Gastrocnemius medialis (tissue), 4 donors: ENCODE measurements at regions not wholly inside any gene's neighbourhood (a gene's known extent, or its start where the extent isn't known, plus 50 kb on each side); places are given as distances from the start of the nearest gene placed in this dataset.

ENCODE experiments used
- ATAC-seq, 2 donors: fragments of 150-250 bp; one replicate each; pipeline ENCODE4 v1.9.1; 2016
- DNase-seq, 2 donors: peaks; one replicate each; pipeline ENCODE4 v3.0.0-alpha.2; 2019
- H3K27ac ChIP-seq, 4 donors: fragments of 200-600 bp; sonication (generic); 1 replicate in 1 of 4; 2 replicates in 3 of 4; pipeline ENCODE4 v1.5.1; 2016 to 2018; ENCODE audit warnings: mild to moderate bottlenecking in 2 of 4, moderate library complexity in 1 of 4
- H3K27me3 ChIP-seq, 3 donors: fragments of 200-600 bp; sonication (generic) in 2 of 3; 1 replicate in 1 of 3; 2 replicates in 2 of 3; pipeline versions ENCODE4 v1.5.1 to v1.6.0; 2016 to 2019; ENCODE audit warnings: mild to moderate bottlenecking in 1 of 3, moderate library complexity in 1 of 3
- H3K36me3 ChIP-seq, 2 donors: fragments of 200-600 bp; sonication (generic) in 1 of 2; one replicate each; pipeline ENCODE4 v1.5.1; 2017 to 2018
- H3K4me1 ChIP-seq, 2 donors: fragments of 200-600 bp; sonication (generic) in 1 of 2; one replicate each; pipeline ENCODE4 v1.5.1; 2016 to 2017; ENCODE audit warnings: mild to moderate bottlenecking in 2 of 2
- H3K4me3 ChIP-seq, 4 donors: fragments of 200-600 bp; sonication (generic) in 3 of 4; 1 replicate in 1 of 4; 2 replicates in 3 of 4; pipeline ENCODE4 v1.5.1; 2016 to 2019; ENCODE audit warnings: mild to moderate bottlenecking in 2 of 4
- H3K9me3 ChIP-seq, 3 donors: fragments of 200-600 bp; sonication (generic) in 2 of 3; 1 replicate in 1 of 3; 2 replicates in 2 of 3; pipeline ENCODE4 v1.5.1; 2016 to 2019
- CTCF ChIP-seq, 5 experiments: fragments of 450-650 bp in 3 of 5; fragments of 200-600 bp in 2 of 5; sonication (generic) in 2 of 5; IDR thresholded peaks in 4 of 5; conservative IDR thresholded peaks in 1 of 5; 1 replicate in 4 of 5; 2 replicates in 1 of 5; pipeline ENCODE4 v1.5.1; 2016 to 2019; ENCODE audit warnings: antibody characterized with exemption in 5 of 5, mild to moderate bottlenecking in 3 of 5, moderate library complexity in 3 of 5
- POLR2A ChIP-seq, 2 donors: fragments of 450-650 bp; IDR thresholded peaks; one replicate each; pipeline ENCODE4 v1.6.1; 2017; ENCODE audit warnings: antibody characterized with exemption in 2 of 2, mild to moderate bottlenecking in 2 of 2, moderate library complexity in 2 of 2
- in situ Hi-C, 4 donors: fragments of 200-750 bp; cut with MboI; loops; one replicate each; pipeline versions ENCODE4 v1.15.0 to v1.8.0; 2017; ENCODE audit warnings: low sequenced_read_pairs in 4 of 4
- intact Hi-C: fragments of 100-400 bp; cut with DNase I; formaldehyde crosslinking; loops from one replicate; pipeline ENCODE4 v1.15.1; 2023; ENCODE audit warnings: low total_unique reads

DNA sequence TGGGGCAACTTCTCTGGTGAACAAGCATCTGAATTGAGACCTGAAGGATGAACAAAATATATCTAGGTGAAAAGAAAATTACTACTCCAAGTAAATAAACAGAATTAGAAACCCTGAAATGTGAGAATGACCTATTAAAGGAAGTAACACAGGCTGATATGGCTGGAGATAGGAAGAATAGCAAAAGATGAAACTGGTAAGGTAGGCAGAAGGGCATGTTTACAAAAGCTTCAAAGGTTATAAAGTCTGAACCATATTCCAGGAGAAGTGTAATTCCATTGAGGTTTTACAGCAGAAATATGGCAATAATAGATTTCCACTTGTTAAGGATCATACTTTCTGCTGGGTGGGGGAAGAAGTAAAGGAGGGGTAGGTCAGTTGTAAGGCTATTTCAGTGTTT lies 452.0 kb downstream of the GBA3 start:
- Histone ChIP-seq H3K9me3 (no peaks in the 10 kb centered on the region), H3K4me1 (no peaks in the 10 kb centered on the region), H3K4me3 (no peak overlapping the region), H3K36me3 (no peaks in the 10 kb centered on the region), H3K27me3 (no peaks in the 10 kb centered on the region), H3K27ac (no peak overlapping the region)
- in situ Hi-C loops (loop anchor here in 1 of 4 donors (25.0 kb wide), 1 partner anchor 1293 kb away; no protein-coding TSS in a partner anchor), intact Hi-C loops (no loop called here)
- ATAC-seq (no peak), DNase-seq (no peak)
- TF ChIP-seq CTCF (IDR thresholded peaks at IDR 0.05 in 4 of 5, conservative IDR thresholded peaks at IDR 0.05 in 1 of 5), result no peak
- TF ChIP-seq POLR2A (IDR thresholded peaks at IDR 0.05), result no peak

DNA sequence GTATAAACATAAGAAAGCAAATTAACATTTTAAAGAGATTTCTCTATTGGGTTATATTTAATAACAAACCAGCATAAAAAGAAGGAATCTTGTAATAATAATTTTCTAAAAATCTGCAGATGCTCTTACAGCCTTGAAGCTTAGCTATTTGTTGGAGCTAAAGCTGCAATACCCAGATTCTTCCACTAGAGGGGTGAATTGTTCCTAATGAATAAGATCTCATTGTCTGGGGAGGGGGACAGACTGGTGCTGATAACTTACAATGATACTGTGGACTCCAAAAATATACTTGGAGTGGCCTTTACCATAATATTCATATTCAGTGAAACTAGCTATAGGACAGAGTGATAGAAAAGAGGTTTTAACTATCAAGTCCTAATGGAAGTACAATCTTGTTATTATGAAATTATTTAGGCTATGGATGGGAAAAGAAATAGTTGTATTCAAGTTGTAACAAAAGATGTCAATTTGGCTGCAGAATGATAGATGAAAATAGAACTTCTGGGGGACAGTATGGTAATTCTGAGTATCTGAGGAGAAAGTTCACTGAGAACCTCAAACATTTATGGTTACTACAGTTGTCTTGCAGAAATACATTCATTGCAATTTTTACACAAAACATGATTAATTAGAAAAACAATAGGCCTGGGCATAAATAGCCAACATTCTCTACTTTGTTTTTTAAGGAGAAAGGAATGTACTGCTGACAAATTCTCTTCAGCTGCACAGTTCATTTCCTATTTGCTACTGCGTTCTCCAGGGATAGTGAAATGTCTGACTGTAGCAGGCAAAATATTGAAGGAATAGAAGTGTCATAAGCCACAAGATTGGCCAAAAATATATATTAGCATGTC lies 443.3 kb downstream of the GBA3 start:
- DNase-seq (no peak), ATAC-seq (no peak)
- no peak overlapping the region for H3K4me3 ChIP-seq
- no peaks in the 10 kb centered on the region for H3K9me3 ChIP-seq
- intact Hi-C loops (no loop called here), in situ Hi-C loops (loop anchor here in 1 of 4 donors (25.0 kb wide), 1 partner anchor 1301 kb away; no protein-coding TSS in a partner anchor)
- no peak overlapping the region for H3K27ac ChIP-seq
- no peaks in the 10 kb centered on the region for H3K4me1 ChIP-seq
- TF ChIP-seq POLR2A (IDR thresholded peaks at IDR 0.05) (no peak), CTCF (IDR thresholded peaks at IDR 0.05 in 4 of 5, conservative IDR thresholded peaks at IDR 0.05 in 1 of 5) (peak; percentile 44 to 76 (median 50))
- H3K36me3 ChIP-seq, result no peaks in the 10 kb centered on the region
- H3K27me3 ChIP-seq, result no peaks in the 10 kb centered on the region

GRCh38 chr4:23134331-23134730 lies 441.6 kb downstream of the GBA3 start:
- in situ Hi-C loops, result loop anchor here in 1 of 4 donors (25.0 kb wide), 1 partner anchor 1303 kb away; no protein-coding TSS in a partner anchor

GRCh38 chr4:23130845-23131244 lies 438.1 kb downstream of the GBA3 start:
- DNase-seq, result no peak
- H3K9me3 ChIP-seq, result no peaks in the 10 kb centered on the region
- no peak for ATAC-seq
- H3K27me3 ChIP-seq, result no peaks in the 10 kb centered on the region
- in situ Hi-C loops (loop anchor here in 1 of 4 donors (25.0 kb wide), 1 partner anchor 1306 kb away; no protein-coding TSS in a partner anchor), intact Hi-C loops (no loop called here)
- H3K27ac ChIP-seq, result no peak overlapping the region
- TF ChIP-seq CTCF (IDR thresholded peaks at IDR 0.05 in 4 of 5, conservative IDR thresholded peaks at IDR 0.05 in 1 of 5) (no peak), POLR2A (IDR thresholded peaks at IDR 0.05) (no peak)
- H3K4me1 ChIP-seq, result no peaks in the 10 kb centered on the region
- no peaks in the 10 kb centered on the region for H3K36me3 ChIP-seq
- H3K4me3 ChIP-seq, result no peak overlapping the region

More at GRCh38 chr4:23134331-23134730, 441.6 kb downstream of the GBA3 start:
- intact Hi-C loops, result no loop called here
- no peak for ATAC-seq
- Histone ChIP-seq H3K4me1 (no peaks in the 10 kb centered on the region), H3K9me3 (no peaks in the 10 kb centered on the region), H3K4me3 (no peak overlapping the region), H3K27me3 (no peaks in the 10 kb centered on the region), H3K36me3 (no peaks in the 10 kb centered on the region), H3K27ac (no peak overlapping the region)
- TF ChIP-seq CTCF (IDR thresholded peaks at IDR 0.05 in 4 of 5, conservative IDR thresholded peaks at IDR 0.05 in 1 of 5), result no peak
- TF ChIP-seq POLR2A (IDR thresholded peaks at IDR 0.05), result no peak
- DNase-seq, result no peak
